ENCODE measurements at regions not wholly inside any gene's neighbourhood (a gene's known extent, or its start where the extent isn't known, plus 50 kb on each side); places are given as distances from the start of the nearest gene placed in this dataset.

DNA sequence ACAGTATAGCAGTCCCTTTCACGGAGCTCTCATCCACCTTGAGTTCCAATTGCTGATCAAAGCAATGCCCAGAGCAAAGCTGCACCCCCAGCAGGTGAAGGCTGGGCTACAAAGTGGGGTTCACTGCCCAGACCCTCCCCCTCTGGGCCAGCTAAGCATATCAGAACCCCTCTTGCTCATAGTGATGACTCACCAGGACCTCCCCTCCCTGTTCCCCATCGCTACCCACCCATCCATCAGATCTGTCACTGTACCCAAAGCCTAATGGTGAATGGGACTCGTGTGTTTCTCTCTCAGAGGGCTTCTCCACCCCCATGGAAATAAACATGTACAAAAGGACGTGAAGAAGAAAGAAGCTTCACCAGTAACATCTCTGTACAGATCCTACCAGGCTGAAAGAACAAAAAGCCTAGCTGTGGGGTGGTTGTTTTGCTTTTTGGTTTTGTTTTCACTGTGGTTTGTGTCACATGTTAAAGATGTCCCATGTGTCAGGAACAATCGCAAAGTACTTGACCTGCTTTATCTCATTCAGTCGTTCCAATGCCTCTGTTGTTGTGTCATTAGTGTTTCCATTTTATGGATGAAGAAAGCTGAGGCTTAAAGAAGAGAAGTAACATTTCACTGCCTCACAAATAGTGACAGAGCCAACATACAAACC lies 518.5 kb downstream of the CD83 start:
- TF ChIP-seq CTCF (IDR thresholded peaks at IDR 0.05; ENCODE audit: insufficient read depth, low read length, poor library complexity, severe bottlenecking) (no peak), EZH2phosphoT487 (conservative IDR thresholded peaks at IDR 0.05; ENCODE audit: low read length) (no peak)
